IPS-15b (cell line): ENCODE measurements at regions not wholly inside any gene's neighbourhood (a gene's known extent, or its start where the extent isn't known, plus 50 kb on each side); places are given as distances from the start of the nearest gene placed in this dataset.

Source experiments
- H3K27me3 ChIP-seq: one replicate; pipeline ENCODE4 v1.6.1; 2013; ENCODE audit warnings: low read length; ENCODE audit not compliant: control insufficient read depth, insufficient read depth
- H3K36me3 ChIP-seq: one replicate; pipeline ENCODE4 v1.6.1; 2013; ENCODE audit warnings: low read length; ENCODE audit not compliant: control insufficient read depth, insufficient read depth
- H3K4me1 ChIP-seq: one replicate; pipeline ENCODE4 v1.6.1; 2013; ENCODE audit warnings: mild to moderate bottlenecking, low read length; ENCODE audit not compliant: control insufficient read depth, insufficient read depth
- H3K4me3 ChIP-seq: one replicate; pipeline ENCODE4 v1.5.1; 2013; ENCODE audit warnings: low read depth, low read length
- H3K9ac ChIP-seq: one replicate; pipeline ENCODE4 v1.6.1; 2013; ENCODE audit warnings: low read depth, mild to moderate bottlenecking, low read length
- H3K9me3 ChIP-seq: one replicate; pipeline ENCODE4 v1.6.1; 2013; ENCODE audit warnings: mild to moderate bottlenecking, low read length; ENCODE audit not compliant: control insufficient read depth, insufficient read depth

GRCh38 chr12:25040593-25040992, 91.7 kb upstream of the BCAT1 start:
- no peak overlapping the region for H3K9ac ChIP-seq
- no peaks in the 10 kb centered on the region for H3K36me3 ChIP-seq
- H3K4me1 ChIP-seq = no peaks in the 10 kb centered on the region
- no peaks in the 10 kb centered on the region for H3K9me3 ChIP-seq
- no peak overlapping the region for H3K4me3 ChIP-seq
- H3K27me3 ChIP-seq = no peaks in the 10 kb centered on the region

GRCh38 chr12:25034676-25035075, 85.8 kb upstream of the BCAT1 start:
- Histone ChIP-seq H3K9me3 (no peaks in the 10 kb centered on the region), H3K36me3 (no peaks in the 10 kb centered on the region), H3K4me3 (no peak overlapping the region), H3K9ac (no peak overlapping the region), H3K27me3 (no peaks in the 10 kb centered on the region), H3K4me1 (no peaks in the 10 kb centered on the region)

- Histone ChIP-seq H3K4me1 (peaks cover 2% of the 10 kb centered on the region), H3K4me3 (no peak overlapping the region), H3K9me3 (no peaks in the 10 kb centered on the region), H3K9ac (no peak overlapping the region), H3K27me3 (no peaks in the 10 kb centered on the region), H3K36me3 (no peaks in the 10 kb centered on the region)
These were observed 77.1 kb upstream of the BCAT1 start for GRCh38 chr12:25025951-25026490.

GRCh38 chr12:25025260-25025659, 76.4 kb upstream of the BCAT1 start:
- Histone ChIP-seq H3K9ac (peak overlapping the region; percentile 47), H3K9me3 (no peaks in the 10 kb centered on the region), H3K36me3 (no peaks in the 10 kb centered on the region), H3K4me1 (peaks cover 2% of the 10 kb centered on the region), H3K27me3 (no peaks in the 10 kb centered on the region), H3K4me3 (no peak overlapping the region)

- no peak overlapping the region for H3K9ac ChIP-seq
- no peaks in the 10 kb centered on the region for H3K27me3 ChIP-seq
- H3K36me3 ChIP-seq = no peaks in the 10 kb centered on the region
- H3K9me3 ChIP-seq = no peaks in the 10 kb centered on the region
- H3K4me3 ChIP-seq = no peak overlapping the region
- peaks cover 2% of the 10 kb centered on the region for H3K4me1 ChIP-seq
These were observed 74.9 kb upstream of the BCAT1 start for GRCh38 chr12:25023808-25024207.

GRCh38 chr12:25020621-25021243, 71.8 kb upstream of the BCAT1 start:
- Histone ChIP-seq H3K9ac (no peak overlapping the region), H3K27me3 (no peaks in the 10 kb centered on the region), H3K36me3 (no peaks in the 10 kb centered on the region), H3K4me1 (peaks cover 2% of the 10 kb centered on the region), H3K9me3 (no peaks in the 10 kb centered on the region), H3K4me3 (no peak overlapping the region)

GRCh38 chr12:25018146-25018545, 69.2 kb upstream of the BCAT1 start:
- Histone ChIP-seq H3K36me3 (no peaks in the 10 kb centered on the region), H3K4me1 (no peaks in the 10 kb centered on the region), H3K9me3 (no peaks in the 10 kb centered on the region), H3K9ac (no peak overlapping the region), H3K4me3 (no peak overlapping the region), H3K27me3 (no peaks in the 10 kb centered on the region)

GRCh38 chr12:25017336-25017735, 68.4 kb upstream of the BCAT1 start:
- Histone ChIP-seq H3K9ac (no peak overlapping the region), H3K27me3 (no peaks in the 10 kb centered on the region), H3K4me1 (no peaks in the 10 kb centered on the region), H3K4me3 (no peak overlapping the region), H3K9me3 (no peaks in the 10 kb centered on the region), H3K36me3 (no peaks in the 10 kb centered on the region)

- H3K9ac ChIP-seq = no peak overlapping the region
- no peaks in the 10 kb centered on the region for H3K4me1 ChIP-seq
- H3K9me3 ChIP-seq = no peaks in the 10 kb centered on the region
- no peak overlapping the region for H3K4me3 ChIP-seq
- no peaks in the 10 kb centered on the region for H3K27me3 ChIP-seq
- no peaks in the 10 kb centered on the region for H3K36me3 ChIP-seq
These were observed 66.1 kb upstream of the BCAT1 start for GRCh38 chr12:25014961-25015360.

GRCh38 chr12:25013061-25013460, 64.2 kb upstream of the BCAT1 start:
- H3K27me3 ChIP-seq = no peaks in the 10 kb centered on the region
- H3K4me3 ChIP-seq = no peak overlapping the region
- no peaks in the 10 kb centered on the region for H3K4me1 ChIP-seq
- no peaks in the 10 kb centered on the region for H3K36me3 ChIP-seq
- H3K9me3 ChIP-seq = no peaks in the 10 kb centered on the region
- H3K9ac ChIP-seq = no peak overlapping the region

GRCh38 chr12:25009496-25010092, 60.7 kb upstream of the BCAT1 start:
- H3K4me1 ChIP-seq = no peaks in the 10 kb centered on the region
- H3K9me3 ChIP-seq = no peaks in the 10 kb centered on the region
- H3K9ac ChIP-seq = no peak overlapping the region
- no peaks in the 10 kb centered on the region for H3K36me3 ChIP-seq
- no peak overlapping the region for H3K4me3 ChIP-seq
- no peaks in the 10 kb centered on the region for H3K27me3 ChIP-seq

GRCh38 chr12:25005376-25005775, 56.5 kb upstream of the BCAT1 start:
- Histone ChIP-seq H3K27me3 (no peaks in the 10 kb centered on the region), H3K4me3 (no peak overlapping the region), H3K36me3 (no peaks in the 10 kb centered on the region), H3K4me1 (no peaks in the 10 kb centered on the region), H3K9me3 (no peaks in the 10 kb centered on the region), H3K9ac (no peak overlapping the region)
